PC-3 (cell line): ENCODE measurements at regions not wholly inside any gene's neighbourhood (a gene's known extent, or its start where the extent isn't known, plus 50 kb on each side); places are given as distances from the start of the nearest gene placed in this dataset.

ENCODE experiments used
- ATAC-seq: fragments of 200-7000 bp; cut with Tn5 transposase; 2 replicates; pipeline ENCODE4 v1.9.1; 2020; ENCODE audit warnings: mild to moderate bottlenecking, moderate library complexity
- BruUV-seq: library from RNA; stranded (reverse); fragments of 400-500 nt; replicated peaks from 2 replicates; lab custom pipeline; 2021; lab: Mats Ljungman, UMichigan
- CTCF ChIA-PET: fragments of 300-600 bp; sonication (Branson Sonifier 250); formaldehyde crosslinking; loops from one replicate; lab custom pipeline; 2022; ENCODE audit warnings: antibody characterized with exemption; lab: Charles Lee
- POLR2A ChIA-PET: fragments of 300-600 bp; sonication (Branson Sonifier 250); formaldehyde crosslinking; loops from one replicate; lab custom pipeline; 2022; ENCODE audit warnings: antibody characterized with exemption; ENCODE audit not compliant: unreplicated experiment; lab: Charles Lee
- DNase-seq: peaks from one replicate; pipeline ENCODE4 v3.0.0-alpha.2; 2015
- H2AFZ ChIP-seq: fragments of 300-600 bp; sonication (generic); 2 replicates; pipeline ENCODE4 v1.6.0; 2016; ENCODE audit warnings: antibody characterized with exemption, low read length
- H3F3A ChIP-seq: fragments of 300-600 bp; sonication (generic); one replicate; pipeline ENCODE4 v1.6.0; 2017; ENCODE audit warnings: antibody characterized with exemption, low read length, control low read depth, mild to moderate bottlenecking; ENCODE audit not compliant: unreplicated experiment
- H3K27ac ChIP-seq: fragments of 300-600 bp; sonication (generic); 2 replicates; pipeline ENCODE4 v1.5.1; 2016; ENCODE audit warnings: mild to moderate bottlenecking, low read length
- H3K27me3 ChIP-seq: fragments of 300-600 bp; sonication (generic); 2 replicates; pipeline ENCODE4 v1.6.1; 2016; ENCODE audit warnings: low read length, mixed read lengths
- H3K36me3 ChIP-seq: fragments of 300-600 bp; sonication (generic); 2 replicates; pipeline ENCODE4 v1.6.1; 2016; ENCODE audit warnings: low read depth, mixed run types, low read length, mixed read lengths
- H3K4me1 ChIP-seq: fragments of 300-600 bp; sonication (generic); 2 replicates; pipeline ENCODE4 v1.5.1; 2016; ENCODE audit warnings: low read length; ENCODE audit not compliant: insufficient read depth
- H3K4me2 ChIP-seq: fragments of 300-600 bp; sonication (generic); 2 replicates; pipeline ENCODE4 v1.6.0; 2016; ENCODE audit warnings: low read length
- H3K4me3 ChIP-seq: fragments of 300-600 bp; sonication (generic); 2 replicates; pipeline ENCODE4 v1.5.1; 2016; ENCODE audit warnings: mild to moderate bottlenecking, low read length, mixed read lengths
- H3K79me2 ChIP-seq: fragments of 300-600 bp; sonication (generic); 2 replicates; pipeline ENCODE4 v1.6.1; 2017; ENCODE audit warnings: low read length, mixed read lengths
- H3K9ac ChIP-seq: fragments of 300-600 bp; sonication (generic); 2 replicates; pipeline ENCODE4 v1.6.0; 2016; ENCODE audit warnings: mild to moderate bottlenecking, low read length
- H3K9me2 ChIP-seq: fragments of 300-600 bp; sonication (generic); replicated peaks from 2 replicates; pipeline ENCODE4 v1.6.1; 2016; ENCODE audit warnings: mixed run types, low read length, mixed read lengths
- H3K9me3 ChIP-seq: fragments of 300-600 bp; sonication (generic); 2 replicates; pipeline ENCODE4 v1.6.1; 2016; ENCODE audit warnings: low read length, mixed read lengths
- H4K20me1 ChIP-seq: fragments of 300-600 bp; sonication (generic); 2 replicates; pipeline ENCODE4 v1.6.1; 2016; ENCODE audit warnings: low read length, mixed read lengths
- CTCF ChIP-seq: fragments of 300-600 bp; sonication (generic); conservative IDR thresholded peaks from 2 replicates; pipeline ENCODE4 v1.5.1; 2017; ENCODE audit warnings: antibody characterized with exemption, low read depth, mild to moderate bottlenecking, low read length
- EZH2 ChIP-seq: fragments of 300-600 bp; sonication (generic); IDR thresholded peaks from one replicate; pipeline ENCODE4 v1.6.1; 2017; ENCODE audit warnings: antibody characterized with exemption, mild to moderate bottlenecking, low read length; ENCODE audit not compliant: unreplicated experiment
- EZH2phosphoT487 ChIP-seq: fragments of 300-600 bp; sonication (generic); IDR thresholded peaks from 2 replicates; pipeline ENCODE4 v1.6.1; 2018; ENCODE audit warnings: mild to moderate bottlenecking, antibody characterized with exemption, low read length, borderline replicate concordance
- intact Hi-C: fragments of 100-400 bp; cut with micrococcal nuclease; formaldehyde crosslinking; loops from 2 replicates; pipeline ENCODE4 v1.9.0; 2023

- no peaks in the 10 kb centered on the region for H3K79me2 ChIP-seq
- DNase-seq (no peak), ATAC-seq (no peak; the same call in 1 of the 2 replicates)
- H4K20me1 ChIP-seq, result no peaks in the 10 kb centered on the region
- no peak overlapping the region for H2AFZ ChIP-seq
- no peaks in the 10 kb centered on the region for H3F3A ChIP-seq
- no peaks in the 10 kb centered on the region for H3K9me2 ChIP-seq
- H3K4me1 ChIP-seq, result no peaks in the 10 kb centered on the region
- POLR2A ChIA-PET, result no interaction called here
- H3K4me3 ChIP-seq, result no peak overlapping the region
- no peak for TF ChIP-seq EZH2phosphoT487
- TF ChIP-seq EZH2, result no peak
- no peak for TF ChIP-seq CTCF
- H3K9me3 ChIP-seq, result 0 out of 2 replicates have a peak, but pooled peaks cover 4% of the 10 kb centered on the region
- H3K4me2 ChIP-seq, result no peak overlapping the region
- no peak overlapping the region for H3K9ac ChIP-seq
- no TSS peak for BruUV-seq
- no peak overlapping the region for H3K27ac ChIP-seq
- intact Hi-C loops, result no loop called here
- CTCF ChIA-PET, result no interaction called here
- no peaks in the 10 kb centered on the region for H3K36me3 ChIP-seq
- peaks cover 9% of the 10 kb centered on the region; the same call in 1 of the 2 replicates for H3K27me3 ChIP-seq
These were observed 566.5 kb upstream of the B3GAT1 start for GRCh38 chr11:134978388-134979088.

DNA sequence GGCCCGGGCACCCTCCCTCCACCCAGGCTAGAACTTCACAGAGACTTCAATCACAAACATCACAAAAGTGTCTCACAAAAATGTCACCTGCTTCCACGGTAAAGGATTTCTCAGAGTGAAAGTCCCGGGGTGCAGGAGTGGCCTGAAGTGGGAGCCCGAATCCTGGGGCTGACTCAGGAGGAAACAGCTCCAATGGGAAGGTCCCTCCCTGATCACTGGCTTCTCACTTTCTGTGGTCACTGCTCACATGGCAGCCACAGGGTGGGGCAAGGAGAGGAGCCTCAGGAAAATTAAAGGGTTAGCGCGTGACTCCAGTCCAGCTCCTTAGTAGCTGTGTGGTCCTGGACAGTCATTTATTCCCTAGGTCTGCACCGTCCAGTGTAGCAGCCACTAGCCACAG is 564.5 kb upstream of the B3GAT1 start:
- no peak for DNase-seq

More for the DNA sequence above, 564.5 kb upstream of the B3GAT1 start:
- H3K27me3 ChIP-seq, result peaks cover 9% of the 10 kb centered on the region; the same call in 1 of the 2 replicates
- no peaks in the 10 kb centered on the region for H3K36me3 ChIP-seq
- no peaks in the 10 kb centered on the region for H3K79me2 ChIP-seq
- H3K9ac ChIP-seq, result no peak overlapping the region
- no peak overlapping the region for H2AFZ ChIP-seq
- no peaks in the 10 kb centered on the region for H3K4me1 ChIP-seq
- H4K20me1 ChIP-seq, result no peaks in the 10 kb centered on the region
- H3K27ac ChIP-seq, result no peak overlapping the region
- 0 out of 2 replicates have a peak, but pooled peaks cover 3% of the 10 kb centered on the region for H3K9me3 ChIP-seq
- no TSS peak for BruUV-seq
- CTCF ChIA-PET, result no interaction called here
- no peaks in the 10 kb centered on the region for H3F3A ChIP-seq
- no peak overlapping the region for H3K4me3 ChIP-seq
- POLR2A ChIA-PET, result no interaction called here
- ATAC-seq, result no peak
- TF ChIP-seq EZH2phosphoT487, result no peak
- no peak for TF ChIP-seq CTCF
- no peak for TF ChIP-seq EZH2
- intact Hi-C loops, result no loop called here
- H3K9me2 ChIP-seq, result no peaks in the 10 kb centered on the region
- no peak overlapping the region for H3K4me2 ChIP-seq
